PC-9 (cell line): ENCODE measurements at regions not wholly inside any gene's neighbourhood (a gene's known extent, or its start where the extent isn't known, plus 50 kb on each side); places are given as distances from the start of the nearest gene placed in this dataset.
"Not testable (repeated sequence)": the region's sequence is repeated elsewhere in the genome, so short reads cannot be mapped to it uniquely, and the experiment has no call there.

ENCODE experiments used
- BruUV-seq: library from RNA; stranded (reverse); fragments of 400-500 nt; replicated peaks from 2 replicates; lab custom pipeline; 2021; lab: Mats Ljungman, UMichigan
- CTCF ChIA-PET: fragments of 300-600 bp; sonication (Branson Sonifier 250); formaldehyde crosslinking; loops from one replicate; lab custom pipeline; 2022; ENCODE audit warnings: antibody characterized with exemption; lab: Charles Lee
- POLR2A ChIA-PET: fragments of 300-600 bp; sonication (Branson Sonifier 250); formaldehyde crosslinking; loops from one replicate; lab custom pipeline; 2022; ENCODE audit warnings: antibody characterized with exemption; ENCODE audit not compliant: unreplicated experiment; lab: Charles Lee
- DNase-seq, 2 experiments: peaks; one replicate each; pipeline versions ENCODE4 v3.0.0 to v3.0.0-alpha.2; 2015 to 2022; ENCODE audit warnings: mixed read lengths in 1 of 2
- H2AFZ ChIP-seq: fragments of 200-600 bp; sonication (generic); 2 replicates; pipeline ENCODE4 v1.8.1; 2017; ENCODE audit warnings: antibody characterized with exemption
- H3F3A ChIP-seq: fragments of 200-600 bp; sonication (generic); 2 replicates; pipeline ENCODE4 v1.8.1; 2017; ENCODE audit warnings: antibody characterized with exemption, mild to moderate bottlenecking, low read depth; ENCODE audit not compliant: insufficient read depth
- H3K27ac ChIP-seq: fragments of 200-600 bp; sonication (generic); 2 replicates; pipeline ENCODE4 v1.6.1; 2016; ENCODE audit warnings: mixed run types
- H3K27me3 ChIP-seq: fragments of 200-600 bp; sonication (generic); 2 replicates; pipeline ENCODE4 v1.6.1; 2016; ENCODE audit warnings: low read depth, mixed run types; ENCODE audit not compliant: insufficient read depth
- H3K36me3 ChIP-seq: fragments of 200-600 bp; sonication (generic); 2 replicates; pipeline ENCODE4 v1.6.1; 2016; ENCODE audit warnings: low read depth, mixed run types
- H3K4me1 ChIP-seq: fragments of 200-600 bp; sonication (generic); replicated peaks from 2 replicates; pipeline ENCODE4 v1.6.1; 2016; ENCODE audit warnings: mixed run types; ENCODE audit not compliant: insufficient read depth
- H3K4me2 ChIP-seq: fragments of 200-600 bp; sonication (generic); 2 replicates; pipeline ENCODE4 v1.6.1; 2017; ENCODE audit warnings: mixed run types
- H3K4me3 ChIP-seq: fragments of 200-600 bp; sonication (generic); 2 replicates; pipeline ENCODE4 v1.6.1; 2016; ENCODE audit warnings: mixed run types
- H3K79me2 ChIP-seq: fragments of 200-600 bp; sonication (generic); 2 replicates; pipeline ENCODE4 v1.6.1; 2017; ENCODE audit warnings: low read depth, mixed run types
- H3K9me2 ChIP-seq: fragments of 200-600 bp; sonication (generic); 2 replicates; pipeline ENCODE4 v1.8.1; 2017; ENCODE audit warnings: mild to moderate bottlenecking; ENCODE audit not compliant: insufficient read depth
- H3K9me3 ChIP-seq: fragments of 200-600 bp; sonication (generic); 2 replicates; pipeline ENCODE4 v1.8.1; 2016; ENCODE audit warnings: low read depth; ENCODE audit not compliant: insufficient read depth
- H4K20me1 ChIP-seq: fragments of 200-600 bp; sonication (generic); 2 replicates; pipeline ENCODE4 v1.8.1; 2017; ENCODE audit not compliant: insufficient read depth
- CTCF ChIP-seq: fragments of 200-600 bp; sonication (generic); conservative IDR thresholded peaks from 2 replicates; pipeline ENCODE4 v1.6.1; 2017; ENCODE audit warnings: mixed run types, antibody characterized with exemption, mild to moderate bottlenecking, moderate library complexity
- EZH2 ChIP-seq: fragments of 200-600 bp; sonication (generic); IDR thresholded peaks from 2 replicates; pipeline ENCODE4 v1.8.0; 2017; ENCODE audit warnings: antibody characterized with exemption, low read depth
- intact Hi-C: fragments of 100-400 bp; cut with micrococcal nuclease; formaldehyde crosslinking; loops from one replicate; pipeline ENCODE4 v1.10.0; 2022; ENCODE audit not compliant: unreplicated experiment

DNA sequence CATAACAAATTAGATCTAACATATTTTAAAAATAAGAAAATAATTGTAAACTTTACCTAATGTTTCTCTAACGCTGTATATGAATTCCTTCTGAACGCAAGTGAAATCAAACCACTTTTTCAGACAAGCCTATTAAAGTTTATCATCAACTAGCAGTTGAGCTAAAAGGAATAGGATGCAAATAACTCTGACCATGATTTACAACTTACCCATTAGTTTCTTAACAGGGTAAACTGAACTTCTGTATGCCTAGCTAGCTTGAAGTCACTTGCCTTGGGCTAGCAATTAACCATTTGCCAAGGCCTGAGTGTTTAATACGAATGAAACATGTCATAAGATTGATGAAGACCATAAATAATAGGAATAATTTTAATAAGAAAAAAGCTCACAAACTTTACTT lies 762.7 kb upstream of the ARRDC3 start:
- H3K4me1 ChIP-seq = no peaks in the 10 kb centered on the region
- no peaks in the 10 kb centered on the region for H3K27me3 ChIP-seq
- no peak for DNase-seq
- ChIA-PET CTCF (no interaction called here), POLR2A (no interaction called here)
- H3K9me2 ChIP-seq = no peaks in the 10 kb centered on the region
- H3K4me2 ChIP-seq = no peak overlapping the region
- no peak overlapping the region for H3K27ac ChIP-seq
- no peaks in the 10 kb centered on the region for H3K79me2 ChIP-seq
- H2AFZ ChIP-seq = no peak overlapping the region
- no peaks in the 10 kb centered on the region for H3F3A ChIP-seq
- no peaks in the 10 kb centered on the region for H3K9me3 ChIP-seq
- no peaks in the 10 kb centered on the region for H3K36me3 ChIP-seq
- H4K20me1 ChIP-seq = no peaks in the 10 kb centered on the region
- TF ChIP-seq CTCF (no peak), EZH2 (no peak)
- BruUV-seq = no TSS peak
- intact Hi-C loops = no loop called here
- H3K4me3 ChIP-seq = no peak overlapping the region

- Histone ChIP-seq H3K9me2 (0 out of 2 replicates have a peak, but pooled peaks cover 7% of the 10 kb centered on the region), H3K79me2 (no peaks in the 10 kb centered on the region), H3K27me3 (no peaks in the 10 kb centered on the region), H3K4me1 (no peaks in the 10 kb centered on the region), H3K27ac (no peak overlapping the region), H3K4me2 (no peak overlapping the region), H3K36me3 (no peaks in the 10 kb centered on the region), H4K20me1 (no peaks in the 10 kb centered on the region), H2AFZ (peak overlapping the region; percentile 71; the same call in 1 of the 2 replicates), H3K4me3 (no peak overlapping the region), H3K9me3 (no peaks in the 10 kb centered on the region), H3F3A (no peaks in the 10 kb centered on the region)
- no TSS peak for BruUV-seq
- POLR2A ChIA-PET = no interaction called here
- CTCF ChIA-PET = no interaction called here
- no peak for TF ChIP-seq EZH2
- TF ChIP-seq CTCF = no peak
- intact Hi-C loops = no loop called here
- no peak for DNase-seq
Observed at GRCh38 chr5:92144824-92145223, 761.7 kb upstream of the ARRDC3 start.

DNA sequence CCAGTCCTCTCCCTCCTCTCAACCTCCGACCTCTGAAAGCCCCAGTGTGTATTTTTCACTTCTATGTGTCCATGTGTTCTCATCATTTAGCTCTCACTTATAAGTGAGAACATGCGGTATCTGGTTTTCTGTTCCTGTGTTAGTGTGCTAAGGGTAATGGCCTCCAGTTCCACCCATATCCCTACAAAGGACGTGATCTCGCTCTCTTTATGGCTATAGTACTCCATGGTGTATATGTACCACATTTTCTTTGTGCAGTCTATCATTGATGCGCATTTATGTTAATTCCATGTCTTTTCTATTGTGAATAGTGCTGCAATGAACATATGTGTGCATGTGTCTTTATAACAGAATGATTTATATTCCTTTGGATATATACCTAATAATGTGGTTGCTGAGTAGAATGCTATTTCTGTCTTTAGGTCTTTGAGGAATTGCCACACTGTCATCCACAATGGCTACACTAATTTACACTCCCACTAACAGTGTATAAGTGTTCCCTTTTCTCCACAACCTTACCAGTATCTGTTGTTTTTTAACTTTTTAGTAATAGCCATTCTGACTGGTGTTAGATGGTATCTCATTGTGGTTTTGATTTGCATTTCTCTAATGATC lies 749.3 kb upstream of the ARRDC3 start:
- CTCF ChIA-PET, BruUV-seq, H3K4me1 ChIP-seq, DNase-seq, H3K4me3 ChIP-seq, H3K27me3 ChIP-seq, H3K27ac ChIP-seq, H2AFZ ChIP-seq, H3K79me2 ChIP-seq, intact Hi-C loops, H3K36me3 ChIP-seq, H3F3A ChIP-seq, H3K4me2 ChIP-seq, H3K9me2 ChIP-seq, POLR2A ChIA-PET, H3K9me3 ChIP-seq, H4K20me1 ChIP-seq: not testable (repeated sequence)

- intact Hi-C loops = no loop called here
- H3K27me3 ChIP-seq = no peaks in the 10 kb centered on the region
- no peaks in the 10 kb centered on the region for H4K20me1 ChIP-seq
- TF ChIP-seq CTCF = no peak
- no peak for TF ChIP-seq EZH2
- H2AFZ ChIP-seq = no peak overlapping the region
- H3K9me2 ChIP-seq = no peaks in the 10 kb centered on the region
- POLR2A ChIA-PET = no interaction called here
- CTCF ChIA-PET = no interaction called here
- no peak overlapping the region for H3K27ac ChIP-seq
- no peak overlapping the region for H3K4me2 ChIP-seq
- no peaks in the 10 kb centered on the region for H3K36me3 ChIP-seq
- H3K79me2 ChIP-seq = no peaks in the 10 kb centered on the region
- no TSS peak for BruUV-seq
- H3K4me3 ChIP-seq = no peak overlapping the region
- H3K4me1 ChIP-seq = no peaks in the 10 kb centered on the region
- DNase-seq = no peak
- no peaks in the 10 kb centered on the region for H3F3A ChIP-seq
- H3K9me3 ChIP-seq = no peaks in the 10 kb centered on the region; the same call in 1 of the 2 replicates
Observed at GRCh38 chr5:92126182-92126581, 743.1 kb upstream of the ARRDC3 start.
